DMS153 (cell line): ENCODE measurements at regions not wholly inside any gene's neighbourhood (a gene's known extent, or its start where the extent isn't known, plus 50 kb on each side); places are given as distances from the start of the nearest gene placed in this dataset.
A peak's percentile ranks its signal among the peaks of the same experiment; 100 is the strongest.

Source experiments
- DNase-seq: peaks from one replicate; lab custom pipeline; 2025; lab: John Stamatoyannopoulos, UW

DNA sequence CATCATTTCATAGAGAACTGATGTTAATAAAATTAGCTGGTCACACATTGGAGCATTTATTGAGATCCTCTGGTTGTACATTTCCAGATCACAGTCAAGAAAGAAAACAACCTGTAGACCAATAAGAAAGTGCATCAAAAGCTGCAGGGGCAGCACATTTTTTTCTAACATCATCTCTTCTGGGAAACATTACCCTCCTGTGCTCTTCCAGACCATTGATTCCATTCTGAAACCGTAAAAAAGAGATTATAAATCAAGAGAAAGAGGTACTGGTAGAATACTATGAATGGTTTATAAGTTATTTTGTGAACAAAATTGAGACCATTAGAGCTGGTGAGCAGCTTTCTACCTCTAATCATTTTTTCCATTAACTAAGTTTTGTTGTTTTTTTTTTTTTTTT, 1548.2 kb upstream of the CELF4 start:
- no peak for DNase-seq

DNA sequence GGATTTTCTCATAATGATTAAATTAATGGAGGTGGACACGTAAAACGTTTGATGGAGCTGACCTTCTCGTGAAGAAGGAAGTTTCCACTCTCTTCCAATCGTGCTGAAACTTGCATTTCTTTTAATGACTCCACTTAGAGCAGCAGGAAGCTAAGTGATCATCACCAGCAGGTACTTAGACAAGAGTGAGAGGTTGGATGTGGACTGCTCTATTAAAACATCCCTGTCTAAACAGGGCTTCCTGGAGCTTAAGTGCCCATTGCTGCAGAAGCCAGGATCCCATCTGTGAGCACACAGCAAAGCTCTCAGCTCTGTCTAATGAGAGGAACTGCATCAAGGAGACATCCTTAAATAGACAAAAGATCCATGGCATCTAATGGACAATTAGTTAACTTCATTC, 1539.5 kb upstream of the CELF4 start:
- DNase-seq = peak; percentile 79

DNA sequence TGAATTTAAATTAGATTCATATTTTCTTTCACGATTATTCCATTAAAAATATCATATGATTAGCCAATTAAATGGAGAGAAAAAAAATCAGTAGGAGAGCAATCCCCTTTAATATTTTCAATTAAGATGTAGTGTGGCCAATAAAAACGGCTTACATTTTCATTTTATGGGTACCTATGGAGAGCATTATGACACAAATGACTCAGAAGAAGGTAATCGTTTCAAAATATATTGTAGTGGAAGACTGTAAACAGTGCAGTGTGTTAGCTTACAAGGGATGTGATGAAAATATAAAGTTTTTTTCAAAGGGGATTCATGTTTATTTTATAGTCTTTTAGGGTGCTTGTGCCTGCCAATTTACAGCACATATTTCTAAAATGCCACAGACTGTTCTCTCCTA, 1507.4 kb upstream of the CELF4 start:
- DNase-seq = no peak

DNA sequence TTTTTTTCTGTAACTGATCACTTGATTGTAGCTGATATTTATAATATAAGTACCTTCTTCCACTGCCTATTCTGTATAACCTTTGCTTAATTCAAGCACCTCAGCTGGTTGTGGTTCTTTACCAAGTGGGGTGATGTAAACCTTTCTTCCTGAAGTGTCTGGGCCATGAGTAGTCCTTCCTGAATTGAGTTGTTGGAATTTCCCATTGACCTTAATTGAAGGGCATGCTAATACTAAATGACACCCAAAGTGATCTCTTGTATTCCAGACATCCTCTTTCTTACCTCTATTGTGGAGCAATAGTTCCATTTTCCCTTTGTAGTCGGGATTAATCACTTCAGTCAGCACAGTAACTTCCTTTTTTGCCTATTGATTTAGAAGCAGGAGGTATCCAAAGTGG, 1496.8 kb upstream of the CELF4 start:
- DNase-seq = no peak

DNA sequence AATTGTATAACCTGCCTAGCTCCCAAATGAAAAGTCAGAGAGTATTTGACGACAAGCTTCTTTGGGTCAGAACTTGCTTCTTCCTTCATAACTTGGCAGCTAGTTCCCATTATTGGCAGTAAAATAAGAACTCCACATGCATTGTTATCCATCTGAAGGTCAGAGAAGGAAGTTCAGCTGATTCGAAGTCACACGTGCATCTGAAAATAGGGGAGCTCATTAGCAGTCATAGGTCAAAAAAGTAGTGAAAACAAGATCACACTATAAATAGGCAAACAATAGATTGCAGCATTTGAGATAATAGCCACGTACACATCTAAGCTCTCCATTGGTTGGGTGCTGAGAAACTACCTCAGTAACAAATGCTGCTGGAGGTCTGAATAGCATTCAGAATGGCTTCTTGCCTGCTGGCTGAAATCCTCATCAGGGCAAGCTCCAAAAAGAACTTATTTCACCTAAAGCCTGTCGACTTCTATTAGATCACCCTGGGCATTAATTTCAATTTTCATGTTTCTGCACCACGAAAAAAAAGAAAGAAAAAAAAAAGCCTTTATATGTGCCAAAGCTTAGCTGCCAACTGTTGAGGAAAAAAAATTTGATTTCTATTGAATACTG, 1492.9 kb upstream of the CELF4 start:
- no peak for DNase-seq

DNA sequence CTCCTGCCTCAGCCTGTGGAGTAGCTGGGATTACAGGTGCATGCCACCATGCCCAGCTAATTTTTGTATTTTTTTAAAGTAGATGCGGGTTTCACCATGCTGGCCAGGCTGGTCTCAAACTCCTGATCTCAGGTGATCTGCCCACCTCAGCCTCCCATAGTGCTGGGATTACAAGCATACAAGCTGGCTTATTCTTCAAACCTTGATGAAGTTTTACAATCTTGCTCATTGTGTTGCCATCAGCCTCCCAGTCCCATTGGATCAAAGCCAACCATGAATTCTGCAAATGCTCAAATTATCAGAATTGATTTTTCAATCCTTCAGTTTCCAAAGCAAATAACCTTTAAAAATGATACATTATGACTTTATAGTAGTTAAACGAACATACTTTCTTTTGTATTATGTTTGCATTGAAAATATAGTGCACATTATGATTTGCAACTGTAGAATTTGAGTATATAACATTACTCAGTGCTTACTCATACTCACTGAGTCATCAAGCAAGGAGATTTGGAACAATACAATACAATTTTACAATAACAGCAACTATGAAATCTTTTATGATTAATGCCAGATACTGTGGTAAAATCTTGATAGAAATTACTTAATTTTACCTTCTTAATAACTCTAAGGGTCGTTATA, 1491.9 kb upstream of the CELF4 start:
- DNase-seq = no peak

DNA sequence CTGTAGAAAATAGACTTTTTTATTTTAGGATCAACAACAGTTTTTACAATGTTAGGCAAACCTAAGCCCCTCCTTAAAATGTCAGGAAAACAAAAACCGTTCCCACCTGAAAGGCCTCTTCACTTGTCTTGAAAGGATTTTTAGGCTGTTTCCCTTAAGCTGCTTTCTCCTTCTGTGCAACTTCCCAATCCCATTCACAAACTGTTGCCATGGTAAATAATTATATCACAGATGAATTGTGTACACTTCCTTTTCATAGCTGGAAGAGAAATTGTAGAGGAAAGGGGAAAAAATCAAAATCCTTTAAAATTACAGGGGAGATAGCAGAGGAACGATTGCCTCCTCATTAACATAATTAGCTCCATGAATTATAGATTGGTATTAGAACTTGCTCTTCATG, 1488.0 kb upstream of the CELF4 start:
- DNase-seq = no peak

DNA sequence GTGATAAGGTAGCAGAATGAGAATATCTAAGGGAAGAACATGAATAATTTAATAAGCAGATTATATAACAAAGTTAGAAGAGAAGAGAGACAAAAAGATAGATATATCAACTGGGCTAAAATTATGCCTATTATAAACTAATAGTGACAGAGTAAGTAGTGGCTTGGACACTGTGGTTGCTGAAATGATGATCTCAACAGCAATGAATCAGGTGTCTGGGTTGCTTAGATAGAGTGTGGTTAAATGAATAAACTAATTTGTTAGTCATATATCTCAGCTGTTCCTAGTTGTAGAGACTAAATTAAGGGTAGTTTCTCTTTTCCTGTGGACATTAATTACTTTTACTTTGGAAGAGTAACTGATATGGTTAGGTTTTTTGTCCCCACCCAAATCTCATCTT, 1485.4 kb upstream of the CELF4 start:
- DNase-seq = no peak

DNA sequence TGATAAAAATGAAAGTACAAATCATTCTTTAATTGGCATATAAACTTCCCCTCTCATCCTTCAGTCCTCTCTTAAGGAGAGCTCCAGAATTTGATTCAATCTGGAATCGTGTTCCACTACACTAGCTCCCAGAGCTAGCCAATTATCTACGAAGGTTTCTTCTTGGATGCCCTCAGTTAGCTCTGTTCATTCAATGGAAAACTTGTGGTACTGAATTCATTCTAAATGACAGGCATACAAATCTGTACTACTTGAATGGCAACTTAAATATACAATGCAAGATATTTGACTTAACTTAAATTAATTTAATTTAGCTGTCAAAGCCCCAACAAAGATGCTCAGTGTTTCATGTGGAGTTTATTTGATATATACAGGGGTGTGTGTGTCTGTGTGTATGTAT, 1474.2 kb upstream of the CELF4 start:
- no peak for DNase-seq

DNA sequence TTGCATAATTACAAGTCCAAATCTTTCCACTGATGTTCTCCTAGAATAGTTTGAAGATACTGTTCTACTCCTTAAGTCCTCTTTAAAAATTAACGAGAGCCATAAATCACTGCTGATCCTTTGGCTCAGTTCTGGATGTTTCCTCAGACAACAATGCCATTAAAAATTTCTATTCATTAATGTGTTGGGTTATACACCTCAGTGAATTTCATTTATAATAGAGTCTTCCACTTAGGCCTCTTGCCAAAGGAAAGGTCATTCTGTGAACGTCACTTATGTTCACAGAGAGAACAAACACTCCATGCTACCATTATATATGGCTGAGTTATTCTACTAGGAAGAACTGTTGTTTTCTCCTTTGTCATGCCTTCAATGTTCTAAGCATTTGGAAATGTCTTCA, 1472.3 kb upstream of the CELF4 start:
- DNase-seq = peak; percentile 91

DNA sequence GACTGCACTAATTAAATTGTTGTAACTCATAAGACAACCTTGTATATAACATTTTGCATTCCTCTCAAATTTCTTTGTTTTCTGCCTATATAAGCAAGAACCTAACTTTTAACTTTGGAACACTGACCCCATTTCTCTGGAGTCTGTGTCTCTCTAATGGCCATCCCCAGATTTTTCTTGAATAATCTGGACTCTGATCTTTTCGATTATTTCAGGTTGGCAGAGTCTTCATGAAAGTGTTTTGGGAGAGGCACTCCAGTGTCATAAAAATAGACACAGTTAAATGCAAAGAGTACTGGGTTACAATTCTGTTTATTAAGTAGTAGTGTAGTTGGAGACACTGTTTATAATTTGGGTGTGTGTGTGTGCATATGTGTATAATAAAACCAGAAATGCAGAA, 1467.7 kb upstream of the CELF4 start:
- no peak for DNase-seq

DNA sequence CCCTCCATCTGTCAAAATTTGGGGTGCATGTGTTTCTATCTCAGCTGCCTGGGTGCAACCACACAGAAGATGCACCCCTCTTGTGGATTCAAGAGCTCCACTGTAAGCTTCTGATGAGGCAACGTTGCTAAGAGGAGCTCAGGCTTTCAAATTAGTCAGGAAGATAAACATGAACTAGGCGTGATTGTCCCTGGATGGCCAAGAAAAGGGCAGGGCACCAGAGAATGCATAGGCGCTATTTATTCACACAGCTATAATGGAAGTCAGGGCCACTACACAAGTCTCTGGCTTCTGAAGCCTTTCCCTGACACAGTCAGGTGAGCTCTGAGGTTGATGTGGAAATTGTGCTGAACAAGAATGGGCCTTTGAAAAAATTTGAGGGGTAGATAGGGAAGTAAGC, 1466.0 kb upstream of the CELF4 start:
- DNase-seq = no peak

DNA sequence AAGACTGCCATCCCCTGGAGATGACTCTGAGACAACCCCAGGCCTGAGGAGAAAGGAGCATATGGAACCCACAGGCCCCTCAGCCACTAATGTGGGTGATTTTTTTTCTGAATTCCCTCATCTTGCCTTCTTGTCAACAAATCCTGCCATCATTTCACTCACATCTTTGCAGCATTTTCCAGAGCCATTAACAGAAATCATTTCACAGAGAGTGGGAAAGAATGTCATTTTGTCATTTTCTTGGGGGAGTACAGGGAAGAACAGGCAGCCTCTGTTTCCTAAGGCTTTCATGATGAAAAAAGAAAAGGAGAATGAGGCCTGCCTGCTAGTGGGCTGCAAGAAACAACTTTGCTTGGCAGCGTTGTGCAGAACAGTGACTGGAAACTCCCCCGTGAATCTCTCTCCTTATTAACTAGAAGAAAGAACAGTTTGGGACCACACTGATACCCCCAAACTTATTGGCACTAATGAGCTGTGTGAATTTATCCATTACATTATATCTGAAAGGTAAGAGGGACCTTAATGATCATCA, 1464.6 kb upstream of the CELF4 start:
- no peak for DNase-seq

DNA sequence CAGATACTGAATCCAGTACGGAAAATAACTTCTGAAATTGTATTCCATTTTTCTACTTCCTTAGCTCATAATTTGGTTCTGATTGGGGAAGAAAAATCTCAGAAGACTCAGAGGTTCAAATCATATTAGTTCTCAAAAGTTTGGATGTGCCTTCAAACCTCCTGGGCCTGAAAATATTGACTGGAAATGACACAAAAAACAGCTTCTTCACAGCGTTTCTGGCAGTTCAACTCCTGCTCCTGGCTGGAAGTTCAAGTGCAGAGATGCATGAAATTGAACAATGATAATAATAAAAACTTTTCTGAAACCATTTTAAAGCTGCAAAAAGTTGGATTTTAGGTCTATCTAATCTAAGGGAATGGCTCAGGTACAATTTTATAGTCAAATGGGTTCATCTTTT, 1459.9 kb upstream of the CELF4 start:
- no peak for DNase-seq

DNA sequence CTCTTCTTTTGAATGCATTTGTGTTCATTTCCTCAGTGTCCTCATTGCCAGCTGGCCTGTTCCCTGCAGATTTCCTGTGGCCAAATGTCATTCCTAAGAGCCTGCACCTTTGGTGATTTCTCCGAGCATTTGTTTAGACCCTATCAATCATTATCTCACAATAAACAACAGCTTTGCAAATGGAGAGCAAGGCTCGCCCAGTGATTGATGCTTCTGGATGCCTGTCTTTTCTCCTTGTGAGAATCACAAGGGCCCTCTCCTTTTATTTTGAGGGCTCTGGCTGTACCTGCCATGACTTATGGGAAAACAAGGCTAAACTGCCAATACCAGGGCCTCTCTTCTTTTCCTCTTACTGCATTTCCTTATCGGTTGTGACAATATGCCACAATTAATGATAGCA, 1454.4 kb upstream of the CELF4 start:
- DNase-seq = peak; percentile 89

DNA sequence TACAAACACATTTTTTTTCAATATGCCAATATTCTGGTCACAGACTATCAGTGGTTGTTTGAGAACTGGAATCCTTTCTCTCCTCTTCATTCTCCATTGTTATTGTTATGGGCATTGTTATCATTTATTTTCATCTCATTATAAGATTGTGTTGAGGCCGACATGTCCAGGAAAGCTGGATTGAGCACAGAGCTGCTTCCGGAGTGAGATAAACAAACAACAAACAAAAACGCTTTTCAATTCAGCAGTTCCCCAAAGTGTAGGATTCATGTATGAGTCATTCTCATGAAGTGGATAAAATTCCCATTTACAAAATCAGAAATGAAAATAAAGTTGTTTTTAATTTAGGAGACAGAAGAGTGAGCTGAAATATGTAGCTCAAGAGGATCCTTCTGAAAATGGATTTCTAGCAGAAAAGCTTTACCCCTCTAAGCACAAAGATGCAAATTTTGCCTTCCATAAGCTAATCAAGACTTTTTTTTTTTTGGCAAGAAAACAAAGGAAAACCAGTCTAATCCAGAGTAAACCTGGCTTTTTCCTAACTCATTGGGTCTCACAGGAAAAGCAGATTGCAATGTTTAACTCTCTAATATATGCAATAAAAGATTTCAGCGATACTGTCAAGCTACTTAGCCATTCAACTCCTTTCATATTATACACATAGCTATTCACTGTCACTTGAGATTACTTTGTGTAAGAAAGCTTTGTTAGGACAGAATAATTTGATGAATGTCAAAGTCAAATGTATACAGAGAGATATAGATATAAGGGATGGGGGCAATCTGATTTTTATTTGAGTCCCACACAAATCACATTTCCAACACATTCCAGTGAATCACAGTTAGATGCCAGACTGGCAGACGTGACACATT, 1441.7 kb upstream of the CELF4 start:
- DNase-seq = no peak

DNA sequence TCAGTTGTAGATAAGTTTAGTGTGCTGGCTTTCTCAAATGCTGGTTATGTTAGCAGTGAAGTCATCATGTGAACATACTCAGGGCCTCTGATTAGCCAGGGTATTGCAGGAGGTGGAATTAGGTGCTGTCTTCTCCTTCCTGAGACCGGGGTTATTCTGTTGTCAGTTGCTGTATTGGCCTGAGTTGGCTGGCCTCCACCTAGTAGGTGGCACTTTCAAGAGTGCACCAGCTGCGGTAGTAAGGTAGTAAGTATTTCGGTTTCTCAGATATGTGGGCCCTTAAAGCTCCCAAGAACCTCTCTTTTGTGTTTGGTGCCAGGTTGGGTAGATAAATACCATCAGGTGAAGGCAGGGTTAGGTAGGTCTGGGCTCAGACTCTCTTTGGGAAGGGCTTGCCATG, 1430.5 kb upstream of the CELF4 start:
- DNase-seq = no peak

DNA sequence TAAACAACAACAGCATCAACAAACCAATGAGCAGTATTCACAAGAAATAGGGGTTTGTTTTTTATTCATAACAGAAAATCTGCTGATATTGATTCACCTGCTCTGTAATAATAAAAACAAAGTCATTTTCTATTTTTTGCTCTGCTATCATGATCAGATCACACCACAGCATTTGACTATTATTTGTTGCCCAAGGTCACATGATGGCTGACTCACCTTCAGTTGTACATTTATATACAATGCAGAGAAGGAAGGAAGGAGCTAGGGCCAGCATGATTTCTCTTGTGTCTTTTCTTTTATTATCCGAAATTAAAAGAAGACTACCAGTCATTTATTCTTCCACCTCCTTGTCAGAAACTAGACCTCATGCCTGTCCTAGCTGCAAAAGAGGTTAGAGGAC, 1427.7 kb upstream of the CELF4 start:
- DNase-seq = no peak

DNA sequence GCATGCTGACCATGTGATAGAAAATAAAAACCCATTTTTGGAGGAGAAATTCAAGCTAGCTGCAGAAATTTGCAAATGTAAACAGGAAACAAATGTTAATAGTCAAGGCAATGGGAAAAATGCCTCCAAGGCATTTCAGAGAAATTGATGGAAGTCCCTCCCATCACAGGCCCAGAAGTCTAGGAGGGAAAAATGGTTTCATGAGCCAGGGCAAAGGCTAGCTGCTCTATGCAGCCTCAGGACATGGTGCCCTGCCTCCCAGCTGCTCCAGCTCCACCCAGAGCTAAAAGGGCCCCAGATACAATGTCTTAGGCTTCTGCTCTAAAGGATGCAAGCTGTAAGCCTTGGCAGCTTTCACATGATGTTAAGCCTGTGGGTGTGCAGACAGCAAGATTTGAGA, 1419.4 kb upstream of the CELF4 start:
- DNase-seq = no peak

DNA sequence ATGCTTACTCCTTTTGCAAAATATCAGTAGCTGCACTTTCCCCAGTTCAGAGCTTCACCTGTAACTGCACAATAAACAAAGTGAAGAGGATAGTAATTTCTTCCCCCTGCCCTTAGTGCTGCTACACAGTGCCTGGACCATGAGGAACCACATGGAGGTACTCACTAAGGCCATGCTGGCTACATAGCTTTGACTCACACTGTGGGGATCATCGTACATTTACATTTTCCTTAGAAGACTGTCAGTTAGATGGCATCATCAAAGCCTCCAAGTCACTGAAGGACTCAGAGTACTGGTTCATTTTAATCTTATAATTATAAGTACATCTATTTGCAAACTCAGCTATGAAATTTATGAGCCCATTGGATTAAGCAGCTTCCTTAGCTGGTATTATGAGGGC, 1416.5 kb upstream of the CELF4 start:
- no peak for DNase-seq

DNA sequence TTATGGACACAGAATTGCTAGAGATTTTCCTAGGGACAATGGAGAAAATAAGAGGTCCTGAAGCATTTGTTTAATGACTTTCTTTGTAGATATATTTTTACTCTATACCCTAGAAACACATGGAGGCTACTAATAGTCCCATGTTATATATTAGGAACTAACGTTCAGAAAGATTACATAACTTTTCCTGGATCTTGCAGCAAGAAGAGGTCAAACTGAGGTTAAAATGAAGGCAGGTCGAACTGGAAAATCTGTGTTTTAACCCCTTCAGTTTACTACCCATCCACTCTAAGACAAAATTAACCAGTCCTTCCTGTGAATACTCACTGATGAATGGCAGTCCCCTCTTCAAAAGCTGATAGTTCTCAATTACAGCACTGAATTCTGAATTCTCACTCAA, 1415.8 kb upstream of the CELF4 start:
- no peak for DNase-seq

DNA sequence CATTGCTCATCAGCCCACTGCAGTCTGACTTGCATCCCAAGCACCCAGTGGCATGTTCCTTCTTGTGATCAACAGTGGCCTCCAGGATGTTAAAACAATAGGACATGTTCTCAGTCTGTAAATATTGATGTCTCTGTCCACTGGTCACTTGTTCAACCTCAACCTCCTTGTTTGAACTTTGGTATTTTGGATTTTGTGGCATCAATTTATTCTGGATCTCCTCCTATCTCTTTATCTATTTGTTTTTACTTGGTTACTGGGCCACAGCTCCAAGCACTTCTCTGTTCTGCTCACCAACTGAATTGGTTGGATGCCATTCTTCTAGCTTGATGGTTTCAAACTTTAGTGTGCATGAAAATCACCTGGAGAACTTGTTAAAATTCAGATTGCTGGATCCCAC, 1414.8 kb upstream of the CELF4 start:
- no peak for DNase-seq

DNA sequence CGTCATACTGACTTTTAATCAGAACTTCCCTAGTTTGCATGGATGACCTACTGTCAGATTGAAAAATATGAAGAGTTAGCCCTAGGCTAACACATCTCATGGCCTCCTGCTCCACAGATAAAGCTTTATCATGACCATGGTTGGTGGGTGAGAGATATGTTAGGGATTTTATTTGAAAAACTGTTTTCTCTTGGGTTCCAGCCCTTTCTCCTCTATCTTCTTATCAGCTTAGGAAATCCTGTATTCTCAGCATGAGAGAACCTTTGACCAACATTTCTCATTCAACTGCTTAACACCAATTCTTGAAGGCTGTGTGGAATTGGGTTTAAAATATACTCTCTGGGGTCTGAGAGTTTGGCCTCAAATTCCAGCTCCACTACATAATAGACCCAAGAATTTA, 1407.0 kb upstream of the CELF4 start:
- DNase-seq = no peak
